ENCODE measurements at regions not wholly inside any gene's neighbourhood (a gene's known extent, or its start where the extent isn't known, plus 50 kb on each side); places are given as distances from the start of the nearest gene placed in this dataset.
"Not testable (repeated sequence)": the region's sequence is repeated elsewhere in the genome, so short reads cannot be mapped to it uniquely, and the experiment has no call there.

GRCh38 chr10:63689768-63690167 is 168.6 kb downstream of the REEP3 start:
- no peak for TF ChIP-seq CTCF (IDR thresholded peaks at IDR 0.05; ENCODE audit: insufficient read depth, missing control alignments)
- FAIRE-seq (no peak), DNase-seq (ENCODE audit: insufficient read length, low spot score) (no peak)

GRCh38 chr10:63692220-63692896 is 171.2 kb downstream of the REEP3 start:
- FAIRE-seq = no peak
- DNase-seq (ENCODE audit: insufficient read length, low spot score) = no peak
- no peak for TF ChIP-seq CTCF (IDR thresholded peaks at IDR 0.05; ENCODE audit: insufficient read depth, missing control alignments)

GRCh38 chr10:63693021-63693420 is 171.8 kb downstream of the REEP3 start:
- DNase-seq (ENCODE audit: insufficient read length, low spot score); FAIRE-seq: not testable (repeated sequence)

GRCh38 chr10:63696205-63696604 is 175.0 kb downstream of the REEP3 start:
- no peak for DNase-seq (ENCODE audit: insufficient read length, low spot score)
- TF ChIP-seq CTCF (IDR thresholded peaks at IDR 0.05; ENCODE audit: insufficient read depth, missing control alignments) = no peak
- FAIRE-seq = no peak

- FAIRE-seq (no peak), DNase-seq (ENCODE audit: insufficient read length, low spot score) (no peak)
- no peak for TF ChIP-seq CTCF (IDR thresholded peaks at IDR 0.05; ENCODE audit: insufficient read depth, missing control alignments)
Observed at GRCh38 chr10:63697956-63698786, 177.0 kb downstream of the REEP3 start.

- TF ChIP-seq CTCF (IDR thresholded peaks at IDR 0.05; ENCODE audit: insufficient read depth, missing control alignments) = no peak
- no peak for DNase-seq (ENCODE audit: insufficient read length, low spot score)
- no peak for FAIRE-seq
Observed at GRCh38 chr10:63698787-63699150, 177.6 kb downstream of the REEP3 start.

GRCh38 chr10:63699785-63700613 is 178.8 kb downstream of the REEP3 start:
- DNase-seq (ENCODE audit: insufficient read length, low spot score) (no peak), FAIRE-seq (no peak)
- TF ChIP-seq CTCF (IDR thresholded peaks at IDR 0.05; ENCODE audit: insufficient read depth, missing control alignments) = no peak

All from D721Med (cell line).